ENCODE measurements at regions not wholly inside any gene's neighbourhood (a gene's known extent, or its start where the extent isn't known, plus 50 kb on each side); places are given as distances from the start of the nearest gene placed in this dataset.

DNA sequence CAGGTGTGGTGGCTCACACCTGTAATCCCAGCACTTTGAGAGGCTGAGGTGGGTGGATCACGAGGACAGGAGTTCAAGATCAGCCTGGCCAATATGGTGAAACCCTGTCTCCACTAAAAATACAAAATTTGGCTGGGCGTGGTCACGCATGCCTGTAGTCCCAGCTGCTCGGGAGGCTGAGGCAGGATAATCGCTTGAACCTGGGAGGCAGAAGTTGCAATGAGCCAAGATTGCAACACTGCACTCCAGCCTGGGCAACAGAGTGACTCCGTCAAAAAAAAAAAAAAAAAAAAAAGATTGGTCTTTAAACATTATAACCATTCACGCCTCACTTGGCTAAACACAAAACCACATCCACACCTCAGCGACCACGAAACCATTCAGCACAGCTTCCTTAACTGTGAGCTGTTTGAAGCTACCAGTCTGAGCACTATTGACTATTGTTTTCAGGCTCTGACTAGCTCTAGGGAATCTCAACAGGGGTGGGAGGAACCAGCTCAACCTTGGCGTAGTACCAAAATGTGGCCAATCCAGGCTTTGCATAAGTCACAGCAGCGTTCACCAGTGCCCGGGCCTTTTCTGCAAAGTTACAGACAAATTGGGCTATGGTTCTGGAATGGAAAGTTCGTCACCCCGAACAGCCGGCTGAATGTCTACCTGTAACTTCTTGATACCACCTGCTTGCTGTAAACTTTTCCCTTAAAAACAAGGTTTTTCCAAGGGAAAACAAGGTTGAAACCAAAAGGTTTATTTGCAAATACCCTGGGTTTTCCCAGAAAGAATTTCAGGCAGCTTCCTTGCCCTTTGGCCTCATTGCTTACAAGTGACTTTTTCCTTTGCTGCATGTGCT is 73.6 kb upstream of the DHX15 start (continued):
- TF ChIP-seq, protein P1, sequence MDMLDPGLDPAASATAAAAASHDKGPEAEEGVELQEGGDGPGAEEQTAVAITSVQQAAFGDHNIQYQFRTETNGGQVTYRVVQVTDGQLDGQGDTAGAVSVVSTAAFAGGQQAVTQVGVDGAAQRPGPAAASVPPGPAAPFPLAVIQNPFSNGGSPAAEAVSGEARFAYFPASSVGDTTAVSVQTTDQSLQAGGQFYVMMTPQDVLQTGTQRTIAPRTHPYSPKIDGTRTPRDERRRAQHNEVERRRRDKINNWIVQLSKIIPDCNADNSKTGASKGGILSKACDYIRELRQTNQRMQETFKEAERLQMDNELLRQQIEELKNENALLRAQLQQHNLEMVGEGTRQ (IDR thresholded peaks at IDR 0.05; ENCODE audit: low read depth, low read length): no peak

DNA sequence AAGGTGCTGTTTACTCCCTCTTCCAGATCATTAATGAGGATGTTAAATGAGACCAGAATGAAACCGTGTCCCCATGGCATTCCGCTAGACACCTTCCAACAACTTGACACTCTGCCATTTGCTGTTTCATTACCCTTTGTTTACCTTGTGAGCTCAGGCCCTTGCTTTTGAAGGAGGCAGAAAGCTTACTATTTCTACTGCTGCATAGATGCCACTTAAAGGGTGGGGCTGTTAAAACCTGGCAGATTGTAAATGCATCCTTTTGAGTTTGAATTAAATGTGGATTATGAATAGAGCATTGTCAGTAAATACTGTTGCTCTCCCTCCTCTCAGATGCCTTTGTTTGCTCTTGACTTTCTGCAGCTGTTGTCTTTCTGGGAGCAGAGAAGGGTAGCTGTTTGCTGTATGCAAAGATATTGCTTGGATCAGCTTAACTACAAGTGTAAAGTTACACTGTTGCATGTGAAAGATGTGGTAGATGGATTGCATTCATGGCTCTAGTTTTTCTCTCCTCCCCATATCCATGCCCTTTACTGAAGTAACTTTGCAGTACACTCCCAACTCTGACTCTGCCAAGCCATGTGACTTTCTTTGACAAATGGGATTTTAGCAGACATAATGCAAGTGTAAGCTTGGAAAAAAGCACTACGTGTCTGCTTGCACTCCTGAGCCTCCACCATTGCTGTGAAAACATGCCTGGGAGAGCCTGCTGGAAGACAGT is 75.0 kb upstream of the DHX15 start:
- H3K9ac ChIP-seq (ENCODE audit: low read depth, low read length): no peak overlapping the region
- no peak overlapping the region for H4K8ac ChIP-seq (ENCODE audit: low read depth in 2 of 2, low read length in 2 of 2)
- peaks cover 6% of the 10 kb centered on the region for H3K4me1 ChIP-seq (ENCODE audit: control insufficient read depth, insufficient read depth, low read length)
- in situ Hi-C loops (cut with MboI; ENCODE audit: low sequenced_read_pairs): no loop called here
- H4K20me1 ChIP-seq (ENCODE audit: insufficient read depth, low read length): no peaks in the 10 kb centered on the region
- H4K5ac ChIP-seq (ENCODE audit: low read depth, low read length): no peak overlapping the region; the same call in 1 of the 2 replicates
- no peaks in the 10 kb centered on the region for H3K79me1 ChIP-seq (ENCODE audit: low read depth in 1 of 2, low read length in 2 of 2)
- no peak overlapping the region for H2BK5ac ChIP-seq (ENCODE audit: low read depth, low read length, poor library complexity, severe bottlenecking)
- no peak overlapping the region for H3K4ac ChIP-seq (ENCODE audit: low read depth, low read length)
- peak; percentile 55 for ATAC-seq (ENCODE audit: low read depth)
- no peaks in the 10 kb centered on the region; the same call in 1 of the 2 replicates for H3K9me1 ChIP-seq (ENCODE audit: insufficient read depth, low read length)
- peak overlapping the region; percentile 55; the same call in 1 of the 2 replicates for H3K27ac ChIP-seq (ENCODE audit: insufficient read depth, low read length)
- no peak overlapping the region for H3K14ac ChIP-seq (replicated peaks; ENCODE audit: low read depth, low read length)
- H3K36me3 ChIP-seq (ENCODE audit: control insufficient read depth, insufficient read depth, low read length): no peaks in the 10 kb centered on the region
- peaks cover 12% of the 10 kb centered on the region for H3K27me3 ChIP-seq (ENCODE audit: control insufficient read depth, insufficient read depth, low read length)
- no peak overlapping the region for H3K23ac ChIP-seq (ENCODE audit: low read depth, low read length)
- no peak for DNase-seq
- no peaks in the 10 kb centered on the region for H3K9me3 ChIP-seq (ENCODE audit: control insufficient read depth, insufficient read depth, low read length)
- H3K56ac ChIP-seq (ENCODE audit: extremely low read depth, insufficient read depth, low read length): no peak overlapping the region
- H2AFZ ChIP-seq (replicated peaks; ENCODE audit: low read length, poor library complexity): no peak overlapping the region
- ChIA-PET CTCF (interaction anchor here (0.7 kb wide), 1 partner anchor 8 kb away, joined by 3 read pairs; no protein-coding TSS in a partner anchor), POLR2A (ENCODE audit: unreplicated experiment) (interaction anchor here (0.6 kb wide), 1 partner anchor 537 kb away, joined by 3 read pairs; no protein-coding TSS in a partner anchor)
- H3K18ac ChIP-seq (ENCODE audit: low read depth, low read length): no peak overlapping the region
- dilution Hi-C loops (cut with HindIII; ENCODE audit: low sequenced_read_pairs, unreplicated experiment): no loop called here
- no TSS peak for BruUV-seq (replicated peaks)
- no peak overlapping the region; the same call in 1 of the 2 replicates for H2AK5ac ChIP-seq (ENCODE audit: low read depth, low read length)
- intact Hi-C loops (cut with micrococcal nuclease): no loop called here
- no peak overlapping the region for H2BK20ac ChIP-seq (ENCODE audit: low read depth, low read length)
- H4K91ac ChIP-seq (ENCODE audit: insufficient read depth, low read depth, low read length): no peak overlapping the region
- WGBS, 2 experiments (ENCODE audit: extremely low coverage in 2 of 2, insufficient read length in 1 of 2): no CpG with 5 or more reads among the region's 3 CpGs
- no peak overlapping the region for H2BK120ac ChIP-seq (ENCODE audit: low read depth, low read length)
- no peak overlapping the region for H2BK15ac ChIP-seq (ENCODE audit: low read depth, low read length)
- no peak overlapping the region for H3K4me3 ChIP-seq (ENCODE audit: insufficient read depth, low read depth, low read length)
- TF ChIP-seq BHLHE40 (IDR thresholded peaks at IDR 0.05; ENCODE audit: low read depth, low read length) (no peak), RCOR1 (IDR thresholded peaks at IDR 0.05; ENCODE audit: insufficient replicate concordance, low read length) (no peak), RFX5 (IDR thresholded peaks at IDR 0.05; ENCODE audit: low read depth, low read length) (no peak), CHD1 (IDR thresholded peaks at IDR 0.05; ENCODE audit: low read depth, low read length) (no peak)
- TF ChIP-seq, protein P1 (IDR thresholded peaks at IDR 0.05; ENCODE audit: low read depth, low read length): peak; percentile 26; the same call in 1 of the 2 replicates
- H3K4me2 ChIP-seq (ENCODE audit: low read depth, low read length): no peak overlapping the region
- no peak overlapping the region for H2AK9ac ChIP-seq (replicated peaks; ENCODE audit: low read depth, low read length, poor library complexity)

Data from IMR-90 (cell line).